HL-60 (cell line): ENCODE measurements at regions not wholly inside any gene's neighbourhood (a gene's known extent, or its start where the extent isn't known, plus 50 kb on each side); places are given as distances from the start of the nearest gene placed in this dataset.

Experiments
- CTCF ChIP-seq: IDR thresholded peaks from one replicate; pipeline ENCODE4 v1.5.1; 2011; ENCODE audit warnings: low read length, control low read depth, inconsistent platforms; ENCODE audit not compliant: insufficient read depth
- POLR2AphosphoS5 ChIP-seq: IDR thresholded peaks from 2 replicates; pipeline ENCODE4 v1.6.1; 2012; ENCODE audit warnings: low read depth
- REST ChIP-seq: IDR thresholded peaks from 2 replicates; pipeline ENCODE4 v1.6.1; 2012; ENCODE audit warnings: low read depth; ENCODE audit not compliant: insufficient replicate concordance

- no peak for TF ChIP-seq CTCF
- no peak for TF ChIP-seq POLR2AphosphoS5
- no peak for TF ChIP-seq REST
Measured at GRCh38 chr4:10295301-10295700, 161.9 kb downstream of the ZNF518B start.
